ENCODE measurements at regions not wholly inside any gene's neighbourhood (a gene's known extent, or its start where the extent isn't known, plus 50 kb on each side); places are given as distances from the start of the nearest gene placed in this dataset.

DNA sequence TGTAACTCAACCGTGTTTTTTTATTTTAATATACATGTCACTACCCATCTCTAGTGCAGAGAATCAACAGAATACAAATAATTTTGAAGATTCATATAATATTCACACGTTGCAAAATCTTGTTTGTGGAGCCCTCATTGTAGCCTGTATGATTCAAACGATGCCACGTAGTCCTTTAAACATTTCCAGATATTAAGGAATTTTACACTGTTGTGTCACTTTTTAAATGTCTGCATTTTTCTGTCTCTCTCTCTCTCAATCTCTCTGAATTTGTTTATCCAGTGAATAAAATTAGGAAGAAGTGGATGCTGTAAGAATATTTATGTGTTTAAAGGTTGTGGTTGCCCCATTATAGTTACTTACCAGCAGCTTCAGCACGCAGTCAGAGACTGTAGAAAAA lies 262.0 kb downstream of the PAX1 start:
- DNase-seq (ENCODE audit: low read depth) = no peak

DNA sequence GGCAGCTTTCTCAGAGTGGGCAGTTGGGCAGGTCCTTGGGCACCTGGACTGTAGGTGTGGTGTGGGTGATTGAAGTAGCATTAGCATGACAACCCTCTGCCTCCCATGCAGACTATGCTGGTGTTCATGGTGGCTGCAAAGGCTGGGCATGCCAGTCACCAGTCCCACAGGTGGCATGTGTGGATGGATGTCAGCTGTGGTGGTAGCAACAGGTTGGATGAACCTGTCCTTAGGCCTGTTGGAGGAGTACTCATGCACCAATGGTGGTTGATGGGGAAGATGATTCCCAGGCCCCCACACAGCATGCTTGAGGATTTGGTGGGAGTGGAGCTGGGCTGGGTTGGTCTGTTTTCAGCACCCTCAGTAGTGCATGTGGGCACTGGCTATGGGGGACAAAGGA lies 251.1 kb downstream of the PAX1 start:
- no peak for DNase-seq (ENCODE audit: low read depth)

DNA sequence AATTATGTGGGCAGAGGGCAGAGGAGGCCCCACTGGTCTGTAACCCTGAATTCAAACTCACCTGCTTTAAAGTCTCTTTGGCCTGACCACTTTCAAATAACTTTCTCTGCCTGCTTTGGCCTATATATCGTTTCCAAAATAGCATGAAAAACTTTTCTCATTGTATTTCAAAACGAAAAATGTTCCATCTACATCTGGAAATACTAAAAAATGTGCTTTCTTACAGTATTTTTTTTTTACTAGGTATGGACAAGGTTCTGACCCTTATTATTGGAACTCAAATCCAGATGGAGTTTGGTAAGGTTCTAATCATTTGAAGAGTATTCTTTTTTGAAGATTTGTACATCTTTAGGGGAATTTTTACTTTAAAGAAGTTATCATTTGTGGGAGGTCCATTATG lies 241.9 kb downstream of the PAX1 start:
- DNase-seq (ENCODE audit: low read depth) = no peak

DNA sequence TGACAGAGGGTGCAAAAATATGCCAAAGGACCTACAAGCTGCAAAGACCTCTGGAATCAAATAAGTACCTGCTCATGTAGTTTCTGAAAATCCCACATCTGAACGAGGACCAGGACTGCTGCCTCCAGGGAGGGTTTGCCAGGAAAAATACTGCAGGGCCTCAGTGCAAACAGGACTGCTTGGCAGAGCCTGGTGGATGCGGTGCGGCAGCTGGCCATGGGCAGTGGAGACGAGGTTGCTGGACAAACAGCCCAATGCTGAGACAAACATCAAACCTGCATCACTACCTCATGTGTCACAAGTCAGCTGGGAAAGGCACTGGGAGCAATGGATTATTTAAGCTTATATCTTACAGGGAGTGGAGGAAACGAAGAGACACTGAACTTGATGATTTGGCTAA lies 238.8 kb downstream of the PAX1 start:
- DNase-seq (ENCODE audit: low read depth) = no peak

DNA sequence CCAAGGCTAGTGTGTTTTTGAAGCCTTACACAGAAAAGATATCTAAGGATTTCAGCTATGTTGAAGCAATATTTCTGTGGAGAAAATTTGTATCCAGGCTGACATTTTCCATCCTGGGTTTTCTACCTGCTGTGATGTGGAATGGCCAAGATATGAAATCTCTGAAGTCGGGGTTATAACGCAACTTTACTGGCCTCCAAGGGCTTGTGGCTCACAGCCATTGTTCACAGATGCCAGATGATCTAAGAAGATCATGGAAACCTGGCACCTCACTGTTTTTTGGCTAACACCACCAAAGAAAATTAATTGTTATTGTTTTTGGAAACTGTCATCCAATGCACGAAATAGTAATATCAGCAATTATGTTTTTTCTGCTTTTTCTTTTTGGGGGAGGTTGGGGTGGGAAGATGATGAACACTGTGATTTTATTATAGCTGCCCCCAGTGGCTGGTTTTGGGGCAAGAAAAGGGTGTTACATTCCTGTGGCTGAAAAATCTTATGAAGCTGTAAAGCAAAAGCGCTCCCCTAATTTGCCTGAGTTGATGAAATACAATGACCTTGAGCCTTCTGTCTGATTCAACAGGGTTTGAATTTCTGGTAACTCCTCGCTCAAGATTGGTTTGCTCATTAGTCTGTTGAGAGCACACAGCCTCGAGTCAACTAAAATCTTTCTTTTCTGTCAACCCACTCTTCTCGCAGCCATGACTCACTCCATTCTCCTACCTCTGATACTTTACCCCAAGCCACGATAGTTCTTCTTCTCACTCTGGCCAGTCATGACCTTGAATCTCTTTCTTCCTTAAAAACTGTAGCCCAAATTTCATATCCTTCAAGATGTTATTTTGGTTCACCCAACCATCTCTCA lies 236.7 kb downstream of the PAX1 start:
- DNase-seq (ENCODE audit: low read depth) = no peak

DNA sequence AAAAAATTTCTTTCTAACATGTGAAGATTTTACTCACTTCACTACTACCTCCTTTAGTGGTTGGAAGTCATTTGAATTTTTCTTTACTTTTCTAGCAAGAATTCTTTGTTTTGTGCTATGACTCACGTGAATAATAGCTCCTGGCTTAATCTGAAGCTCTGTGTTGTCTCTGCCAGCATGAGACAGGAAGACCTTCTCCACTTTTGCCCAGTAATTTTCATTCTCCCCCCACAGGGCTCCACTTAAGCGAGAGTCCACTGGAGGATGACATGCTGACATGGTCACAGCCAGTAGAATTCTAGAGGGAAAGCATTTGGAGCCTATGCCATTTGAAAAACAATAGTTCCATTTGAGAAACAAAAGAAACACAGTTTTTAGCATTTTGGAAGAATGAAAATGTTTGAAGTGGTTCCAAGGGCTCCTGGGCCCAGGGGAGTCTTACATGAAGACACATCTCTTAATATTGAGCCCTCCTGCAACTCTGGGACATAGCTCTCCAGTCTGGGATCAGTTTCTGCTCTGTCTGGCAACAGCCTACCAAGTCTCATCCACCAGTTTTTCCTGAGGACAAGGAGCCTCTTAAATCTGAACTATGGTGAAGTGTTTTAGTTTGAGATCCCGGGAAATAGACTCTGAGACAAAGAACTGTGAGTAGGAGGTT lies 231.4 kb downstream of the PAX1 start:
- DNase-seq (ENCODE audit: low read depth) = no peak

DNA sequence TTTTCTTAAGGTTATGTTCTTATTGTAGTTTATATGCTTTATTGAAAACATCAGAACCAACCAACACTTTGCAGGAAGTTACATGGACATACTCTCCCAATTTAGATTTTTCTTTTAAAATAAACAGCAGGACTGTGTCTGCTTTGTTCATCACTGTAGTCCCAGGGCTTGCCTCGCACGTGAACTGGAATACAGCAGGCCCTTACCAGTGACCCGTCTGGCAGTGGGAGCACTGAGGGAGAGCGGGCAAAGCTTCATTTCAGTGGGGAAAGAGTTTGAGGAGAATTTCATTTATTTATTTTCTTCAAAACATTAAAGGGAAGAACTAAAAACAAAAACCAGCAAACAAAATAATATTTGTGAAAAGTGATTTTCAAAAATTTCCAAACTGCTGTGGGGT lies 230.8 kb downstream of the PAX1 start:
- no peak for DNase-seq (ENCODE audit: low read depth)

DNA sequence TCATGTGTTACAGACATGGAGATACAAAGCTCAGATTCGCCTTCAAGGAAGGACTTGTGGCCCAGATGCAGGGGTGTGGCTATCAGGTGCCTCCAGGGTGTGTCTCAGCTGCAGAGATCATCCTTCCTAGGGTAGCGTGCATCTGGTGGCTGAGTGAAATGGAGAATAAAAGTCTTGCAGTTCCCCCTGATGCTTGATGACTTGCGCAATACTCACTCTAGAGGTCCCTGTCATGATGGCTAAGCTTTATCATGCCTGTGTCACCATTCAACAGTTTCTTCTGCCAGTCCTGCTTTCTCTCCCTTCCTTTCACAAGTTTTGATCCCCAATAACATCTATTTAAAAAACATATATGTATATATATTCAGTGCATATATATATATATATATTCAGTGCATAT lies 228.1 kb downstream of the PAX1 start:
- DNase-seq (ENCODE audit: low read depth) = no peak

DNA sequence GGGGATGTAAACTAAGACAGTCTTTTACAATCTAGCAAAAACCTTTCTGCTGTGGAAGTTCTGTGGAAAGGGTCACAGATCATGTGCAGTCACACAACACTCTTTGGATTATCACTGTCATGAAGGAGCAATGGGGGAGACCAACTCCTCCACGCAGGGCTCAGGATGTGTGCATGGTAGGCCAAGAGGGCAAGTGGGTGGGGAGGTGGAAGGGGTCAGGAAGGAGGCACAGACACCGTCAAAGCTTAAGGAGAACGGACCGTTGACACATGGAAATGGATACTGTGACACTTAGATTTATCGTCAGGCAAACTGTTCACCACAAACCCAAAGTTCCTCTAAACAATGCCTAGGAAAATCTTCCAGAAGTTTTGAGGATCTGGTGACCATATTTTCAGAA lies 215.8 kb downstream of the PAX1 start:
- DNase-seq (ENCODE audit: low read depth) = no peak

DNA sequence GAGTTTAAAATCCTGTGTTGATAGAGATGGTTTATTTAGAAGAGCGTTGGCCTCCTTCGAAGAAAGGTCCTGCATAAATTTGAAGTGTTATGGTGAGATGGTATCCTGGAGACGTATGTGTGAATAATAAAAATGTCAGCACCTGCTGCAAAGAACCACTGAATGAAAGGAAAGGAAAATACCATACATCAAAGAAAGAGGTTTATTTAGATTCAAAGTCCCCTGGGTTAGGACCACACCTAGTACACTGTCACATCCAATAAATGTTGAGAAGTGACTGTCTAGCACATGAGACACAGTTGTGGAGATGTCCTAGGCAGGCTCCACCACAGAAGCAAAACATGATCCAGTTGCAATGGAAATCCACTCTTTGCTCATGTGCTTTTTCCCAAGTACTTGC lies 214.7 kb downstream of the PAX1 start:
- no peak for DNase-seq (ENCODE audit: low read depth)

DNA sequence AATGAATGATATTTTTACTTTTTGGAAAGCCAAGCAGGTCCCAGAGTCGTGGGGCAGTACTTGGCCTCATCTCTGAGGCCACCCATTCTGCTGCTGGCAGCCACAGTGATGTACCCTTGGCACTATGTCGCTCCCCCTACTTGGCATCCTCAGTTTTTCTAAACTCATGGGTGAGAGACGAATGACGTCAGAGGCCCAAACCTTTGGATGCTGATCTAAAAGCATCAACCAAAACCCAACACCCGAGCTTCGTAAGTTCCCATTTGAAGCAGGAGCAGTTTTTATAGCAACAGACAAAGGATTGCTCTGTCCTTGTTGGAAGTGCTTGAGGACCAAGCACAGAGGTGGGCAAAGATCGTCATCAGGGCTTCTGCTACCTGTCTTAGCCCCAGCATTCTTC lies 212.9 kb downstream of the PAX1 start:
- DNase-seq (ENCODE audit: low read depth) = no peak

DNA sequence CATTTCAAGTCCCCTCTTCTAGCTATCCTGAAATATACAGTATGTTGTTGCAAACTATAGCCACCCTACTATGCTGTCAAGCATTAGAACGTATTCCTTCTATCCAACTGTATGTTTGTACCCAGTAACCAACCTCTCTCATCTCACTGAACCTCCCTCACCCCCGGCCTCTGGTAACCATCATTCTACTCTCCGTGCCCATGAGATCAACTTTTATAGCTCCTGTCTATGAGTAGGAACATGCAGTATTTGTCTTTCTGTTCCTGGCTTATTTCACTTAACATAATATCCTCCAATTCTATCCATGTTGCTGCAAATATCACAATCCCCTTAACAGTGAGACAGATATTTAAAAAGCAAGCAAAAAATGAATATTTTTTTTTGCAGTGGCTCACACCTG lies 196.9 kb downstream of the PAX1 start:
- DNase-seq (ENCODE audit: low read depth) = no peak

DNA sequence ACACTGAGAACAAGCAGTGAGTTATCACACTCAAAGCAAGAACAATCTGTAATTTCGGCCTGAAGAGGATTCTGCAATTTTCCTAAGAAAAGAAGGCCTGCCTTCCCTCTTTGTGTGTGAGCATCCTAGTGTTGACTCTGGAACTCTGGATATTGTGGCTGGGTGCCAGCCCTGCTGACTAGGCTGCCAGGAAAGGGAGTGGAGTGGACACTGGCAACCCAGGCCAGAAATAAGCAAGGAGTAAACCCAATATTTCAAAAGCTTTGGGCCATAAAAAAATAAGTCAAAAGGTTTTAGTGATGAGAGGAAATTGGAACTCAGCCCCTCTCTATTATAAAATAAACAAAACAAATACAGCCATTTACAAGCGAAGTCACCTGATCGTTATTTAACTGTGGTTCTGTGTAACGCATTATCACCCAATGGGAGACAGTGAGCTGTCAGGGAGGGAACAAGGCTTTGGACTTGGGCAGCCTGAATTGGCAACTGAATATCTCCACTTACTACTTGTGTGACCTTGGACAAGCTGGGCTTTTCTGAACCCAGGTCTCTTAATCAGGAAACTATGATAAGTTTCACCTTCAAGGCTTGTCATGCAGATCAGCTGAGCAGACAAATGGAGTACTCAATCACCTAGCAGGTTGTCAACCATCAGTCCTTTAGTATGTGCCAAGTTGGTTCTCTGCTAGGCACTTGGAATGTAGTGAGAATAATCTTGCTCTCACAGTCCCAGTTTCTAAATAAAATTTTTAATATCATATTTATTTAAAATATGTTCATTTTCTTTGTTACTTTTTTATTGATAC lies 196.2 kb downstream of the PAX1 start:
- DNase-seq (ENCODE audit: low read depth) = no peak

DNA sequence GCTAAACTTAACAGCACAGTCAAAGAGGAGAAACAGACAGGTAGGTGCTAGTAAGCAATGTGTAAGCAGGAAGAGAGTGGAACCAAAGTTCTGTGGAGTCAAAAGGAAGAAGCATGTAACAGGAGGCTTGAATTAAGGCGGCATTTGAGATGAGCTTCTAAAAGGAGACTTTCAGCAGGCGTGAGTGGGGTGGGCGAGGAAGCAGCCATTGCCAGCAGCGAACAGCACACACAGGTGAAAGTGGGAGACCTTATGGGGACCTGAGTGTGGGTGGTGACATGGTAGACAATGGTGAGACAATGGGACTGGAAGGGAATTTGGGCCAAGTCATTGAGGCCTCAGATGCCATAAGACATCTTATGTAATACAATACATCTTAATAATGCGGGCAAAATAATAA lies 195.0 kb downstream of the PAX1 start:
- DNase-seq (ENCODE audit: low read depth) = no peak

DNA sequence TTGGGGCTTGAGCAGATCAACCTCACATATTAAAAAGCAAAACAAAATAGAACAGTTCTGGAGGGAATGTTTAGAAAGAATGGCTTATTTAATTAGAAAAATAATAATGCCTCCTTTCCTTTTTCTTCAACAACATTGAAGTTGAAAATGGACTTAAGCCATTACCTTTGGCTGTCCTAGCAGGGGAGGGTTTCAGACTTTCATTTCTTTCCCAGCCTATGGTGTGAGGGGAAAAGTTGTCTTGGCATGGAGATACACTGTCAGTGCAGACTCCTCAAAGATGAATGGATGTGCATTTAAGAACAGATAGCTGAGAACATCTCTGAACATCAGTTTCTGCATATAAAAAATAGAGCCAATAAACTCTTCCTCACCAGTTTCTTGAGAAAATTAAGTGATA lies 169.5 kb downstream of the PAX1 start:
- DNase-seq (ENCODE audit: low read depth) = no peak

DNA sequence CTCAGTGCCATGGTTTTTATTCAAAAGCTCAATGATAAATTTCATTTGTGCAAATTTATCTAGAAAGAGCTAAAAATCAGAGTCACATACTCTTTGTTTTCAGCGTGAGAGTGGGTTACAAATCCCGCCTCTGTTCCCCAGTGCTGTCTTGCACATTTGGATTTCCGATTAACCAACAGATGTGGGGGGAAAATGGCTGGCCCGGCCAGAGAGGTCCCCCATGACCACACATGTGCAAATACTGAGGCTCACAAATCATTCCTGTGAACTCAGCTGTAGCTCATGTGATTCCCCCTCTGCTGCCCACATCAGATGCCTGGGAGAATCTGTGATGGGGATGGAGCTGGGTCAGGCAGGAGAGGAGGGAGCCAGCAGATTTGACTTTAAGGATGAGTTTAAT lies 168.7 kb downstream of the PAX1 start:
- DNase-seq (ENCODE audit: low read depth) = no peak

DNA sequence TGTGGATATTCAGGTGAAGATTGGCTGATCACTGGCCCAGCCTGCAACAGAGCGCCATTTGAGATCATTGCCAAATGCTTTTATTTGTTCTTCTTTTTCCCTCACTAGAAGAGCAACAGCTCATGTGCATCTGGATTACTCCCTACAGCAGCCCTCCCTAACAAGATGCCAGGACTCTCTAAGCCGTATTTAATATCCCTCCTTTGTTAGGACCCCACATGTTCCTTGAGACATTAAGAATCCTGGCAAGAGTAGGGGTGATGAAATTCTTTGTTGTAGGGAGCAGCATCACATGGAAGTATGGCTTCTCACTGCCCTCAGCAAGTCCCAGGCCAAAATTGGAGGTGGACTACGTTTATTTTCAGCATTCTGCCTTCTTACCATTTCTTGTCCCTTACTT lies 167.8 kb downstream of the PAX1 start:
- no peak for DNase-seq (ENCODE audit: low read depth)

DNA sequence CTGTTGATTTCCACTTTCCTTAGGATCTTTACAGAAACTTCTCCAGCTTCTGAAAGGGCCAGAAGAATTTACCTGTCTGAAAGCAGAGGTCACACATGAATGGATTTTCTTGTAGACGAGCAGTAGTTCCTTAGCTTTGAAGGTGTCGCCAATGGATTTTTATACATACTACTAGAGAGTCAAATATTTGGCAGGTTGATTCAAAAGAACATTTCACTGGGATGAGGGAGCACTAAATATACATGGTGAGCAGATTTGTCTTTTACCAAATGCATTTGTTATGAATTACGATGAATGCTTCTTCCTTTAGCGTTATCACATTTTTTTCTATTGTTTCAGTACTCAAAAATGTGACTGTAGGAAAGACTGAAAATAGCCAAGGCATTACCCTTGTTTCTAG lies 162.3 kb downstream of the PAX1 start:
- no peak for DNase-seq (ENCODE audit: low read depth)

DNA sequence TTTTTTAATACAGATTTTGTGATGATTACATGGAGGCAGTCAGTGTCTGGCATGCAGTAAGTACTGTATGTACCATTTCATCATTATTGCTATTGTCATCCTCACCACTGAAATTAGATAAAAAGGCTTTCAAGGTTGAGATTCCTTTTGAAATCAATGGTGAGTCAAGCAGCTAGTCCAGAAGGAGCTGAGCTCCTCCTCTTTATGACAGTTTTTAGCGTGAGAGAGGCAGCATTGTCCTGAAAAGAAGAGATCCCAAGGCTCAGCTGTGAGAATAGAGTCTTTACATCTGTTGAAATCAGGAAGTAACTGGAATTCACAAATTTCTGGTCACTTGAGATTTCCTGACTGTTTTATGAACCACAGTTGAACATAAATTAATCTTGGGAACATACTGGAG lies 161.9 kb downstream of the PAX1 start:
- DNase-seq (ENCODE audit: low read depth) = no peak

DNA sequence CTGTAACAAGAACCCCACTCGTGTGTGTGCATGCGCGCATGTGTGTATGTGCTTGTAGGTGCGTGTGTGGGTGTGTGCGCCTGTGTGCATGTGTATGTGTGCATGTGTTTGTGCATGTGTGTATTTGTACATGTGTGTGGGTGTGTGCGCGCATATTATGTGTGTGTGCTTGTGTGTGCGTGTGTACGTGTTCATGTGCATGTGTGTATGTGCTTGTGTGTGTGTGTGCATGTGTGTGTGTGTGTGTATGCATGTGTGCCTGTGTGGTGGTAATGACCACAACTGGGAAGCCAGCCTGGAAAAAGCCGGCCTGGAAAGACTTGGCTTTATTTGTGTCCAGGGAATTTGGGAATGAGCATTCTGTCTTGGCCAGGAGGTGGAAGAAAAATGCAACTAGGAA lies 157.5 kb downstream of the PAX1 start:
- DNase-seq (ENCODE audit: low read depth) = no peak

DNA sequence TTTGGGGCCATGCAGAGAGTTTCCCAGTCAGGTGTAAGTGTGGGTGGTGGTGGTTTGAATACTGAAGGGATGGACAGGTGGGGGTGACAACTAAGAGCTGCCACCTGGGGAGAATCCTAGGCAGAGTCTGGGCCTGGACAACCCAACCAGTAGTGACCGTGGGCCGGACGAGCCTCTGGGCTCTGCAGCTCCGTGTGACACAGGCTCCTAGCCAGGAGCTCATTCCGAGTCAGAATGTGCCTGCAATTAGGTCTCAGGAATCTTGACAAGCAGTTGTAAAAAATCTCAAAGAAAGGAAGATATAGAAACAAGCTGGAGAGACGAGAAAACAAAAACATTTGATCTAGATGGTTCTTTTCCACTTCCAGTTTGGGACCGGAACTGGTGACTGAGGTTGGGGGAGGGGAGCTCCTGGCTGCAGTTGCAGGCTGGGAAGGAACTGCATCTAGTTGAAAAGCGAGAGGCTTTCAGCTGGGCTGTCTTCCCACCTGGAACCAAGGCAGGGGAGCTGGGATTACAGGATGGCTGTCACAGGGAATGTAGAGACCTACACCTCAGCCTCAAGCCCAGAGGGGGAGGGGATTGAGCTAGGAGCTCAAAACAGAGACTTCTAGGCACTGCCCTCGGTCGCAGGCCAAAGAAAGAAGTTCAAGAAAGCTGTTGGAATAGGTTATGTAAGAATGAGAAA lies 156.9 kb downstream of the PAX1 start:
- DNase-seq (ENCODE audit: low read depth) = no peak

DNA sequence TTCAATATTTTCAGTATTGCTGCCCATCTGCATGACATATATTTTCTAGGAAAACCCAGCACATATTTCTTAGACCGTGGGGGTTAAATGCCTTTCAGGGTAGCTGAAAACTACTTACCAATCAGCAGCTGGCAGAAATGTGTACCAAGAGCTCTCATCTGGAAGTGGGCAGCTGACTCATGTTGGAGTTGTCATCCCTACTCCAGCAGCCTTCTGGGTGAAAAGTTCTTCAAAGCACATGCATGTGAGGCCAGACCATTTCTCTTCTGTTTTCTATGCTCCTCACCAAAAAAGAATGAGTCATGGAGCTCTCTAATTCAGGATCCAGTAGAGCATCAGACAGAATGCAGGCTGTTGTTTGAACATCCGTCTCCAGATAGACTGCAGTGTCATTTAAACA lies 135.5 kb downstream of the PAX1 start:
- no peak for DNase-seq (ENCODE audit: low read depth)

All from RPMI7951 (cell line).